HG02885 (cell line): ENCODE measurements at regions not wholly inside any gene's neighbourhood (a gene's known extent, or its start where the extent isn't known, plus 50 kb on each side); places are given as distances from the start of the nearest gene placed in this dataset.
A peak's percentile ranks its signal among the peaks of the same experiment; 100 is the strongest.
"Not testable (repeated sequence)": the region's sequence is repeated elsewhere in the genome, so short reads cannot be mapped to it uniquely, and the experiment has no call there.

Source experiments
- ATAC-seq: cut with Tn5 transposase; IDR thresholded peaks from one replicate; pipeline ENCODE4 v1.9.1; 2021; ENCODE audit warnings: mild to moderate bottlenecking; ENCODE audit not compliant: unreplicated experiment, poor library complexity

DNA sequence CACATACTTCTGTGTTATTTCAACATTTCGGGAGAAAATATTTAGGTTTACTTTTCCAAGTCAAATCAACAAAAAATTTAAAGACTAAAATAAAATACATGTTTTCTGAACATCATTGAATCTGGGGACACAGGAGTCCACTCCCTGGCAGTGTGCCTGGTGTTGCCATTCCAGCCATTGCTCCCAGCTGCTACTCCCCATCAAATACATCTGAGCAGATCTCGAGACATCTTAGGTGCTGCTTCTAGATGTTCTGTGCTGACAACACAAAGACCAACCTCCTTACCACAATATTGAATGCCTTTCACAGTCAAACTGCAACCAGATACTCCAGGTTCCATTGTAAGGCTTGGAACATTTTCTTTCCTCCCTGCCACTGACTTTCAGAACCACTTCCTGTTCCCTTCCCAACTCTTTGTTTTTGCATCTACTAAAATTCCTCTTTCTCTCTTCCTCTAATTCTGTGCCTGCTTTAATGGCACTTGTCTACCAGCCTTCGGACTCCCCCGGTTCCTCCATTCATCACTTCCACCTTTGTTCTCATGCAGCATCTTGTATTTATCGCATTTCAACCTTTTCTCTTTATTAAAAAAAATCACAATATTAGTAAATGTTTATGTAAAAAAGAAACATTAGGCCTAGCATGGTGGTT, 81.1 kb upstream of the SLC4A7 start:
- no peak for ATAC-seq

DNA sequence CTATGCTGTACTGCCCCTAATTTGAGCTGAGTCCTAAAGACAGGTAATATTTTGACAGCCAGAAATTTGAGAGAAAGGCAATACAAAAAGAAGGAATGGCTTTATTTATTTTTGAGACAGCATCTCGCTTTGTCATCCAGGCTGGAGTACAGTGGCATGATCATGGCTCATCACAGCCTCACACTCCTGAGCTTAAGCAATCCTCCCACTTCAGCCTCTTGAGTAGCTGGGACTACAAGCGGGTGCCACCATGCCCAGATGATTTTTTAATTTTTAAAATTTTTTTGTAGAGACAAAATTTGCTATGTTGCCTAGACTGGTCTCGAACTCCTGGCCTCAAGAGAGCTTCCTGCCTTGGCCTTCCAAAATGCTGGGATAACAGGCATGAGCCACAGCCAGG, 77.4 kb upstream of the SLC4A7 start:
- ATAC-seq = no peak

DNA sequence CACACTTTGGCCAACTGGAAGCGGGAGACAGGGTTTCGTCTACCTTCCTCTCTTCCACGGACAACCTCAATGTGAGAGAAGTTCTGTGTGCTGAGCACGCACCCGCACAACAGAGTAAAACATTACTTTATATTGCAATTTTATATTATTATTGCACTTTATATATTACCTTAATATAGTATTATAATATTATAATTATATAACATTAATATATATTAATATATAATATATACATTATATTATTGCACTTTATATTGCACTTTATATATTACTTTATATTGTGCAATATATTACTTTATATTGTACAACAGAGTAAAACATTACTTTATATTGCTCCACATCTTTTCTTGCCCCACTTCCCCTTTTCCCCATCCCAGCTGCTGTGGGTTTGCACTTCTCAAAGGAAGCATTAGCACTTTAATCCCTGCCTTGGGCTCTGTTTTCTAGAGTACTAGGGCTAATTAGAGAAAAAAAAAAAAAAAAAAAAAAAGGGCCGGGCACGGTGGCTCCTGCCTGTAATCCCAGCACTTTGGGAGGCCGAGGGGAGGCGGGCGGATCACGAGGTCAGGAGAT, 76.4 kb upstream of the SLC4A7 start:
- no peak for ATAC-seq

DNA sequence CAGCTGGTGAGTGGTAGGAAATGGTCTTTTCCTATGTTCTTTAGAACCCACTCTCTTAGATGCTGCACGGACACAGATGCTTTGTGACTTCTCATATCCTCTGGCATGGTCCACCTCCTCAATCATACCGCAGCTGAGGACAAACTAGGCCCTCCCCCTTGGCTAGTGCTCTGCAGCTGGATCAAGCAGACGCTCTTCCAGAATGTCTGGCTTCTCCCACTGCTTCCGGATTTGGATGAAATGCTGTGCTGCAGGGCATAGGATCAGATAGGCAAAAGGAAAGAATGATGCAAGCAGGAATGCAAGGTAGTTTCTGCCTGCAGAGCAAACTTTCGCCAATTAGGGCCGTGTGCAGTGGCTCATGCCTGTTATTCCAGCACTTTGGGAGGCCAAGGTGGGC, 75.7 kb upstream of the SLC4A7 start:
- ATAC-seq = no peak

DNA sequence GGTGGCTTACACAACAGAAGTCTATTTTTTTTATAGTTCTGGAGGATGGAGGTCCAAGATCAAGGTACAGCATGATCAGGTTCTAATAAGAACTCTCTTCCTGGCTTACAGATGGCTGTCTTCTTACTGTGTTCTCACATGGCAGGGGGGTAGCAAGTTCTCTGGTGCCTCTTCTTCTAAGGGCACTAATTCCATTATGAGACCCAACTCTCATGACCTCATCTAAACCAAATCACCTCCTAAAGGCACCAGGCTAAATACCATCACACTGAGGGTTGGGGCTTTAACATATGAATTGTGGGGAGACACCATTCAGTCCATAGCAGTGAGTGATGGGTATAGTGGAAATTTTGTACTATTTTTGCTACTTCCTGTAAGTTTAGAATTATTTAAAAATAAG, 75.2 kb upstream of the SLC4A7 start:
- no peak for ATAC-seq

DNA sequence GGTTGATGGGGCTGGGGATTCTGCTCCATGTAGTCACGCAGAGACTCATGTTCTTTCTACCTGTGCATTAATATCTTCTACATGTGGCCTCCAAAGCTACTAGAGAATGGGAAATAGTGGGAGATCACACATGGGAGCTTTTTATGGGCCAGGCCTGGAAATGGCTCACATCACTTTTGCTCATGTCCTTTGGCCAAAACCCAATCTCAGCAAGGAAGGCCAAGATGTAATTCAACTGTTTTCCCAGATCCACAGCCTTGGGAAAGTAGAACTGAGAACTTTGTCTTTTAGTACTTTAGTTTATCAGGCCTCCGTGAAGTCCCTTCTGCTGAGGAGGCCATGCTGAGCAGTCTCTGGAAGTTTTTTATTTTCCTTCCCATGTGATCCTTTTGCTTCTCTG, 73.2 kb upstream of the SLC4A7 start:
- ATAC-seq = no peak

DNA sequence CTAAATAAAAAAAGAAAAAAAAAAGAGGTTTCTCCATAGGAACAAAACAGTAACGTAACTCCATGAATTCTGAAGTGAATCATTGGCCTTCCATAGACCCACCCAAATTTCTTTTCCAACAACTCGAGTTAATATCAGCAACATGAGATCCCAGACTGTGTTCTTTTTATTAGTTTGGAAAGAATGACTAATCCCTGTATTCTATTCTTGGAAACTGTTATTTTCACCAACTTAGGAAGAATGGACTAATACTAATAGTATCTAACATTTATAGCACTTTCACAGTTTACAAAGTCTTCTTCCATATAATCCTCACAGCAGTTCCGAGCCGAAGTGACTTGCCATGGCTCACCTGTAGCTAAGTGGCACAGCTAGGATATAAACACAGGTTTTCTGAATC, 72.7 kb upstream of the SLC4A7 start:
- ATAC-seq = no peak

DNA sequence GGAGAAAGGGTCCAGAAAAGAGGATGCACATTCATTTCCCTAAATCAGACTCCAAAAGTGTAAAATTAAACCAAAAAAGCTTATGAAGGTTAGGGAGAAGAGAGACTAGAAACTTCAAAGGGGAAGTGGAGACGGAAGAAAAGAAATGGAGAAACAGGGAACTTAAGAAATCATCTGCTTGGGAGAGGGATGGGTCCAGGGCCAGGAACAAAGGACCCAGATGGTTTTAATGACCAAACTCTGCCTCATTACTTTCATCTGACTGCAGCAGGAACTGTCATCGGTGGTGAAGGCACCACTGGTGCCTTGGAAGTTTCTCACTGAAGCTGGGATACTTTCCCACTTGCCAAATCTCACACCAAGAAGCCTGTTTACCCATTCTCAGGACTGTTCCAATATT, 70.5 kb upstream of the SLC4A7 start:
- ATAC-seq = no peak

DNA sequence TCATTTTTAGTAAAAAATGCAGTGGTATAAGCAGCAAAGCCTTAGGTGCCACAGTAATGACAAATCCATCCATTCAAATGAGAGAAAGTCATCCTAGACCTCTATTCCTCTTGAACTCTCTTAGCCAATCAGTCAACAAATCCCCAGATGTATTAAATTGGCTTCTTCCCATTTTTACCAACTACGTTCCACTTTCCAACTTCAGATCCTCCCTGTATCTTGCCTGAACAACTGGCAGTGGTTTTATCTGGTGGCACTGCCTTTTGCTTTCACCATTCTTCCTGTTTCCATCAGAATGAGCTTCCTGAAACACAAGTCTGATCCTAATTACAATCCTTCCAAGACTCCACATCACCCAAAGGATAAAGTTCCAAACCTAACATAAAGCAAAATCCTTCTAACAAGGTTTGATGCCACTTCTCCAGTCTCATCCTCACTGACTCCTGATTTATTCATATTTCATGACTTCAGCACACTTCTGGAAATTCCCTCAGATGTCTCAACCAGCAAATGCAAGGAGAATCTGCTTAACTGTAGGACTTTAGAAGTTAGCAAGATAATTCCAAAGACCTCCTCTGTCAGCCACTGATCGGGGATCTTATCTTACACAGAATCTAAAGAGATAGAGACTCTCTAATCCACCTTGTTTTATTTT, 69.8 kb upstream of the SLC4A7 start:
- ATAC-seq = no peak

DNA sequence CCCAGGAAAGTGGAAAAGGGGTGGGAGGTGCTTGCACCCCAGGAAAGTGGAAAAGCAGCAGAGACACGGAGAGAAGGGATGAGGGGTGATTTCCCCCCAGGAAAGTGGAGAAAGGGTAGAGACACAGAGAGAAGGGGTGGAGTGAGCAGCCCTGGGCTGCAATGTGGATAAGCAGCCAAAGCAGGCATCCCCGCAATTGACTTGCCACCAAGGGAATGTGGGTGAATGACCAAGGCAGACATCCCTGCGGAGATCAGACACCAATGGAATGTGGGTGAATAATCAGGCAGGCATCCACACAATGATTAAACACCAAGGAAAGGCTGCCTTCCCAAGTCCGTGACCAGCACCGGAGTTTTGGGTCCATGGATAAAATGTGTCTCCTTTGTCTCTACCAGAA, 68.5 kb upstream of the SLC4A7 start:
- ATAC-seq = not testable (repeated sequence)

DNA sequence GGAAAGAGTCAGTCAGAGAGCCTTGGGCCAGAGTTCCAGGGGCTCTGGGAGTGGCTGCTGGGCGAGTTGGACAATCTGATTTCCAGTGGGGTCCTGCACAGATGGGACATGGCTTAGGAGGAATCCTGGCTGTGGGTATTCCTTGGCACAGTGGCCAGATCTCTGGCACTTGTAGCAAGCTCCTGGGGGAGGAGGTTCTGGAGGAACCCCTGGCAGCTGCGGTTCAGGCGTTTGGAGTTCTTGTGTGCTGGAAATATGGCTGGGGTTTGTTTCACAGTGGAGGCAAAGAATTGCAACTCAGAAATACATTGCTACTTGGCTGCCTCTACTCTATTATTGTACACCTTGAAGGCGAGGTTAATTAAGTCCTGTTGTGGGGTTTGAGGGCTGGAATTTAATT, 67.2 kb upstream of the SLC4A7 start:
- not testable (repeated sequence) for ATAC-seq

DNA sequence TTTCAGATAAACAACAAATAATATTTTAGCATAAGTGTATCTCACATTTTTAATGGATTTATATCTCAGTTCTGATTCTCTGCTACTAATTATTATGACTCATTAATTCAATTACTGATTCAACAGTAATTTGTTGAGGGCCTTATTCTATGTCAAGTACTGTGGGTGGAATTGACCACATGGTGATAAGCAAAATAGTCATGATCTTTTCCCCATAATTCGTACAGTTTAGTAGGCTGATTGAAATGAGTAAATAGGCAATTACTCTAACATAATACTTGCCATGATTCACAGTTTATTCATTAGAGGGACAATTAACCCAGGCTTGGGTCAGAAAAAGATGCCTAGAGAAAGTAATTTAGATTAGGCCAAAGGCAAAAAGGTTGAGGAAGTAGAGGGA, 60.9 kb upstream of the SLC4A7 start:
- no peak for ATAC-seq

DNA sequence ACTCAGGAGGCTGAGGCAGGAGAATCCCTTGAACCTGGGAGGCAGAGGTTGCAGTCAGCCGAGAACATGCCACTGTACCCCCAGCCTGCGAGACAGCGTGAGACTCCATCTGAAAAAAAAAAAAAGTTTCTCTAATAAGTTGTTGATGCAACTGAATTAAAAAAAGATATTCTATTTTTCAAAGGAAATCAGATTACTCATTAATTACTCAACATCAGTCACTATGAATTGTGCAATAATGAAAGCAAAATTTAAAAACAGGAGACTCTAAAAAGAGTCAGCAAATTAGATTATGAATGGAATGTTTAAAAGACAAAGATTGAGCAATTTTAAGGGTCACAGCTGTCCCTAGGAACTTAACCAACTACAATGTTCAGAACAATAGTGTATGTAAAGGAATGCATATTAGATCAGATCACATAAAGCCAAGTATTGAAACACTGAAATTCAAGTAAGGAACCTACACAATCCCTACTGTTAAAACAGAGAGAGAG, 60.2 kb upstream of the SLC4A7 start:
- ATAC-seq = no peak

DNA sequence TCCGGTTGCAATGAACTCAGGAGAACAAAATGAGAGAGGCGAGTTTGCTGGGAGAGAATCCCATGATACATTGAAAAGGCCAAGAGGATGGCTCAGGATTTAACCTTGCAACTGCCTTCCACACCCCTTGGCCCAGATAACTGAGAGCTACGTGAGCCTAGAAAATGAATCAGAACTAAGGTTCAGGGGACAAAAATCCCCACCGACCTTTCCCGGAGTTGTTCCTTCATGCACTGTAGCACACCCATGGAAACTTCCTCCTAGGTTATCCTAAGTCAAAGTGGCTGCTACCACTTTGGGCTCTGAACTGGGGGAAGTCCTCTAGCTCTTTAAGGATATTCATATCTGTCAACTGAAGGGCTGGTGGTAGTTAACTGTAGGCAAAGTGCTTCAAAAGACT, 58.3 kb upstream of the SLC4A7 start:
- ATAC-seq = no peak

DNA sequence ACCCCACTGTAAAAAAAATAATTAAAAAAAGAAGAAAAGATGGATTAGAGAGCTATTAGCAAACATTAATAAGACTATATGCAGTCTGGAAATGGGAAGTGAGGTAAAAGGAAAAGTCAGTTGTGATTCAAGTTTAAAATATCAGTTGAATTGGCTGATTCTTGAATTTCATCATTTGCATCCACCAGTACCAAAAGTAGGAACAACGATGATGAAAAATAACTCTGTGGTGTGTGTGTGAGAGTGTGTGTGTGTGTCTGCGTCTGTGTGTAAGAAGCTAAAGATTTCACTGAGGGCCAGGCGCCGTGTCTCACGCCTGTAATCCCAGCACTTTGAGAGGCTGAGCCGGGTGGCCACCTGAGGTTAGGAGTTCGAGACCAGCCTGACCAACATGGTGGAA, 56.0 kb upstream of the SLC4A7 start:
- ATAC-seq = no peak

DNA sequence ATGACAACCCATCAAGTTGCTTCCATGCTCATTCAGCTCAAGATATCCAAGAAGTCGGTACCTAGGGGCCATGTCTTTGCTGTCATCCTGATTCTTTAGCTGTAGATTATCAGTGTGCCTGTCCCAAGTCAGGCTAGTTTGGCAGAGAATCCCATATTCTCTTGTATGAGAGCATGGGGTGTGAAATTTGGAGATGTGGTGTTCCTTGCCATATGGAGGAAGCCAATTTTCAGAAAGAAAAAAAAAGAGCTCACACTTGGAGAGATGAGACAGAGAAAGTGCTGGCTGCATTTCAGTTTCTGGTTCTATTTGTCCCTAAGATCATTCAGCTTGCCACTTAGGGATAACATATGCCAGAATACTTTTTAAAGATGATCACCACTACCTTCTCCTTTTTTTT, 52.3 kb upstream of the SLC4A7 start:
- no peak for ATAC-seq

DNA sequence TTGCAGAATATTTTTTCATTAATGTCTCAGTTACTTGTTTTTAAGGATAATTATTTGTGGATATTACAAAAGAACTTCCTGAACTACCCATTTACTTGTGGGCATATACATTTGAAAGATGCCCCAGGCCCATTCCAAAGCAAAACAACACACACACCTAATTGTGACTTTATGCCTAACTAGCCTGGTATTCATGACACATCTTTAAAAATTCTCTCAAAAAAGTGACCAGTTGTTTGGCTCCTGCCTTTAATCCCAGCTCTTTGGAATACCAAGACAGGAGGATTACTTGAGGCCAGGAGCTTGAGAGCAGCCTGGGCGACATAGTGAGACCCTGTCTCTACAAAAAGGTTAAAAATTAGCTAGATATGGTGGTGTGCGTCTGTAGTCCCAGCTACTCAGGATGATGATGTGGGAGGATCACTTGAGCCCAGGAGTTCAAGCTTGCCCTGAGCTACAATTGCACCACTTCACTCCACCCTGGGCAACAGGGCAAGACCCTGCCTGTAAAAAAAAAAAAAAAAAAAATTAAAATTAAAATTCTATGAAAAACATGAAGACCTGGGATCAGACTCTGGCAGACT, 51.7 kb upstream of the SLC4A7 start:
- no peak for ATAC-seq

DNA sequence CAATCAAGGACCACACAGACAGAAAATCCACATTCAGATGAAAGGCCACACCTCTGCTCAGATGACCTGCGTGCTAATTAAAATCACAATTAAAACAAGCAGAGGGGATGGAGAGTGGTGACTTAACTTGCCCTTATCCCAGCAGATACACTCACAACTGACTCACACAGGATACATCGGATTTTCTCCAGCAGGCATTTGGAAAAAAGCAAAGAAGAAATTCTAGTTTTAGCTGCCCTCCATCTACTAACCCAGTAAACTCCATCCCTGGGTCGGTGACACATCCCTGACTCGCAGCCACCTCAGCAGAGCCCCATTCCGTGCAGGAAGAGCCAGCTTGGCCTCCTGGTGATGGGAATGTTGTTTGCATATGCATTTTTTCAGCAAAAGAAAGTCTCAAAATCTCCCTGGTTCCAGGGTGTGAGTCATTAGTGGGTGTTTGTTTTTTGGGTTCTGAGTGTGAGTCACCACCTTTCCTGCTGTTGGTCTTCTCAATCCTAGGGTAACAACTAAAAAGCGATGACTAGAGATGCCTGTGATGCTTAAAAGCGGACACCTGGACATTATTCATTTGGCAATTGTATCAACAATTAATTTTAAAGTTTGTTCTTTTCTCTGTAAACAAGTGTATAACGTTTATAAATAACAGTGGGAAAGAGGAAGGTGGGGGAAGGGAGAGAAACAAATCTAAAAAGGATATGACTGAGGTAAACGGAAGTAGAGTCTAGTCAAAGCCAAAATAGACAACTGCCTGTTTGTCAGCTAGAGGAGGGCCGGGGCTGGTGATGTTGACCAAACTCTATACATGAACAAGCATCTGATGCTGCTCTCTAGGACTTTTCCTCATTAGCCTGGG, 49.8 kb upstream of the SLC4A7 start:
- peak; percentile 83 for ATAC-seq
